ENCODE measurements at regions not wholly inside any gene's neighbourhood (a gene's known extent, or its start where the extent isn't known, plus 50 kb on each side); places are given as distances from the start of the nearest gene placed in this dataset.

DNA sequence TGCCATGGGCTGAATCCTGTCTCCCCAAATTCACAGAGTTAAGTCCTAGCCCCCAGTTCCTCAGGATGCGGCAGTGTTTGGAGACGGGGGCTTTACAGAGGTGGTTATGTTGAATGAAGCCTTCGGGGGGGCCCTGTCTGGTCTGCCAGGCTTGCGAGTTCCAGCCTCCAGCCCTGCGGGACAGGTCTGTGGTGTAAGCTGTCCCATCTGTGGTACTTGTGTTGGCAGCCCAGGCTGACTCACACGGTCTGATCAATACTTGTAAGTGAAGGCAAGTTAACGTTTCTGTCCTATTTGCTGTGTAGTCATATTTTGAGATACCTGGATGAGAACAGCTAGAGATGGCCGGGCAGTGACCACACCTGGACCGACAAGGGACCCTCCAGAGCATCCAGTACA, 51.8 kb upstream of the GPR31 start:
- Histone ChIP-seq H2BK15ac (ENCODE audit: low read length) (no peak overlapping the region), H4K20me1 (replicated peaks in 1 of 2; ENCODE audit: control insufficient read depth in 1 of 2, insufficient read depth in 2 of 2, low read length in 2 of 2) (no peaks in the 10 kb centered on the region), H2BK120ac (replicated peaks; ENCODE audit: low read depth, low read length) (no peak overlapping the region), H3K4ac (replicated peaks; ENCODE audit: insufficient read length, low read depth, low read length) (no peak overlapping the region), H3K56ac (replicated peaks; ENCODE audit: insufficient read length, low read depth, low read length) (no peak overlapping the region), H3K36me3 (ENCODE audit: control insufficient read depth in 2 of 4, insufficient read depth in 4 of 4, low read length in 3 of 4) (no peaks in the 10 kb centered on the region), H3K27ac (ENCODE audit: low read depth, low read length) (no peak overlapping the region), H2BK20ac (ENCODE audit: low read length) (peak overlapping the region; percentile 86; the same call in 1 of the 2 replicates), H2AK5ac (ENCODE audit: low read depth, low read length) (no peak overlapping the region), H3K4me1 (replicated peaks in 1 of 4; ENCODE audit: control insufficient read depth in 3 of 4, insufficient read depth in 4 of 4, low read length in 3 of 4) (peaks cover 0 to 2% (median 1%) of the 10 kb centered on the region in 4 experiments; a peak in 4 of 7 replicates), H3K14ac (ENCODE audit: insufficient read length) (no peak overlapping the region), H3K18ac (ENCODE audit: extremely low read depth, low read length) (no peak overlapping the region), H3K4me3 (ENCODE audit: extremely low read depth in 1 of 4, insufficient read depth in 2 of 4, low read depth in 3 of 4, low read length in 4 of 4) (no peak overlapping the region), H3K79me1 (ENCODE audit: low read depth, low read length) (no peaks in the 10 kb centered on the region), H4K91ac (replicated peaks; ENCODE audit: insufficient read length, low read length) (no peak overlapping the region), H3K79me2 (ENCODE audit: control insufficient read depth in 1 of 2, insufficient read depth in 2 of 2, low read length in 2 of 2) (no peaks in the 10 kb centered on the region), H3K23me2 (ENCODE audit: low read depth, low read length) (no peaks in the 10 kb centered on the region), H2AFZ (ENCODE audit: low read length) (no peak overlapping the region), H4K8ac (ENCODE audit: extremely low read depth, insufficient read depth, low read length) (no peak overlapping the region), H4K5ac (ENCODE audit: insufficient read length, low read depth, low read length) (no peak overlapping the region), H3K9me3 (ENCODE audit: insufficient read depth in 2 of 2, low read depth in 1 of 2, low read length in 1 of 2) (no peaks in the 10 kb centered on the region), H2BK5ac (ENCODE audit: low read depth, low read length) (no peak overlapping the region; the same call in 1 of the 2 replicates), H2BK12ac (ENCODE audit: low read depth, low read length) (peak overlapping the region; percentile 75; the same call in 1 of the 2 replicates), H3K23ac (ENCODE audit: insufficient read length) (no peak overlapping the region), H3K27me3 (replicated peaks in 1 of 4; ENCODE audit: control insufficient read depth in 3 of 4, extremely low read depth in 1 of 4, insufficient read depth in 3 of 4, low read length in 3 of 4) (no peaks in the 10 kb centered on the region; a peak in 1 of 7 replicates), H3K9ac (replicated peaks in 1 of 4; ENCODE audit: extremely low read depth in 1 of 4, low read depth in 3 of 4, low read length in 3 of 4) (no peak overlapping the region), H3K4me2 (ENCODE audit: insufficient read depth in 1 of 2, low read depth in 2 of 2, low read length in 2 of 2) (no peak overlapping the region)
- POLR2A ChIA-PET (ENCODE audit: partially characterized antibody): interaction anchor here (0.6 kb wide), 1 partner anchor 33 kb away, joined by 3 read pairs; no protein-coding TSS in a partner anchor
- 91% methylated on average over 9 of the region's 9 CpGs; no CpG with 5 or more reads in 1 of the 2 experiments for WGBS, 2 experiments (ENCODE audit: extremely low coverage in 1 of 2, insufficient coverage in 1 of 2, insufficient read length in 1 of 2, insufficient replicate concordance in 2 of 2, low coverage in 1 of 2, low lambda C conversion rate in 2 of 2, missing lambda C conversion rate in 1 of 2)
- FAIRE-seq (no peak), DNase-seq (ENCODE audit: low read depth in 1 of 2, low spot score in 2 of 2) (peak in 1 of 2 experiments; percentile 41)
- CTCF ChIA-PET (ENCODE audit: partially characterized antibody): interaction anchor here (0.8 to 1.4 kb wide), 4 partner anchors 12 to 47 kb away, joined by 3 to 8 read pairs (median 3); no protein-coding TSS in a partner anchor
- TF ChIP-seq MAX (IDR thresholded peaks at IDR 0.05): no peak
- TF ChIP-seq JUND (IDR thresholded peaks at IDR 0.05; ENCODE audit: low read length): no peak
- TF ChIP-seq TCF12 (IDR thresholded peaks at IDR 0.05; ENCODE audit: low read depth, low read length): no peak
- no peak for TF ChIP-seq CHD2 (IDR thresholded peaks at IDR 0.05; ENCODE audit: low read length)
- no peak for TF ChIP-seq HDAC2 (IDR thresholded peaks at IDR 0.05; ENCODE audit: borderline replicate concordance in 1 of 2, low read depth in 2 of 2, low read length in 2 of 2)
- TF ChIP-seq JUN (IDR thresholded peaks at IDR 0.05; ENCODE audit: low read depth, low read length): no peak
- no peak for TF ChIP-seq NANOG (IDR thresholded peaks at IDR 0.05; ENCODE audit: insufficient read depth, low read depth, low read length, poor library complexity, severe bottlenecking)
- no peak for TF ChIP-seq SRF (IDR thresholded peaks at IDR 0.05; ENCODE audit: low read depth, low read length)
- TF ChIP-seq BACH1 (IDR thresholded peaks at IDR 0.05; ENCODE audit: low read length): no peak
- no peak for TF ChIP-seq ZNF274 (IDR thresholded peaks at IDR 0.05; ENCODE audit: borderline replicate concordance, extremely low read depth, low read length)
- no peak for TF ChIP-seq SUZ12 (IDR thresholded peaks at IDR 0.05; ENCODE audit: low read length)
- no peak for TF ChIP-seq POLR2AphosphoS5 (IDR thresholded peaks at IDR 0.05; ENCODE audit: low read depth, low read length)
- TF ChIP-seq FOSL1 (IDR thresholded peaks at IDR 0.05; ENCODE audit: insufficient read depth, low read depth, low read length): no peak
- no peak for TF ChIP-seq CHD1 (IDR thresholded peaks at IDR 0.05; ENCODE audit: low read depth, low read length)

All from H1 (cell line).